ENCODE measurements at regions not wholly inside any gene's neighbourhood (a gene's known extent, or its start where the extent isn't known, plus 50 kb on each side); places are given as distances from the start of the nearest gene placed in this dataset.

GRCh38 chr13:68048802-68049359 is 818.7 kb upstream of the PCDH9 start:
- no peak for TF ChIP-seq EZH2 (IDR thresholded peaks at IDR 0.05; ENCODE audit: low read length)
- no peak for TF ChIP-seq CTCF (optimal IDR thresholded peaks at IDR 0.05 in 1 of 3, IDR thresholded peaks at IDR 0.05 in 1 of 3, conservative IDR thresholded peaks at IDR 0.05 in 1 of 3; ENCODE audit: extremely low read depth in 1 of 3, insufficient read depth in 2 of 3, low read length in 3 of 3)
- Histone ChIP-seq H4K20me1 (ENCODE audit: control insufficient read depth, extremely low read depth, insufficient read depth, low read length) (no peaks in the 10 kb centered on the region), H2AFZ (ENCODE audit: control insufficient read depth, low read length) (no peak overlapping the region), H3K4me1 (ENCODE audit: control insufficient read depth, extremely low read depth, insufficient read depth, low read length) (no peaks in the 10 kb centered on the region), H3K9me3 (ENCODE audit: control insufficient read depth, low read depth, low read length) (no peaks in the 10 kb centered on the region), H3K9me1 (ENCODE audit: control insufficient read depth, extremely low read depth, insufficient read depth, low read length) (no peaks in the 10 kb centered on the region), H3K27ac (ENCODE audit: control insufficient read depth, insufficient read depth, low read length) (no peak overlapping the region), H3K9ac (ENCODE audit: control insufficient read depth, extremely low read depth, insufficient read depth, low read length) (no peak overlapping the region), H3K36me3 (ENCODE audit: control insufficient read depth in 2 of 2, extremely low read depth in 1 of 2, insufficient read depth in 2 of 2, low read length in 2 of 2) (no peaks in the 10 kb centered on the region), H3K27me3 (ENCODE audit: control insufficient read depth, extremely low read depth, insufficient read depth, low read length) (no peaks in the 10 kb centered on the region), H3K4me3 (ENCODE audit: control insufficient read depth in 2 of 3, extremely low read depth in 1 of 3, insufficient read depth in 2 of 3, low read depth in 1 of 3, low read length in 3 of 3) (no peak overlapping the region), H3K4me2 (ENCODE audit: control insufficient read depth, extremely low read depth, insufficient read depth, low read depth, low read length) (no peak overlapping the region), H3K79me2 (ENCODE audit: control insufficient read depth, insufficient read depth, low read length) (no peaks in the 10 kb centered on the region)
- dilution Hi-C loops (cut with MboI; ENCODE audit: extremely low pct_ligation_motif_present, low sequenced_read_pairs), result no loop called here
- FAIRE-seq (no peak), DNase-seq (ENCODE audit: low read depth, low spot score) (no peak)

DNA sequence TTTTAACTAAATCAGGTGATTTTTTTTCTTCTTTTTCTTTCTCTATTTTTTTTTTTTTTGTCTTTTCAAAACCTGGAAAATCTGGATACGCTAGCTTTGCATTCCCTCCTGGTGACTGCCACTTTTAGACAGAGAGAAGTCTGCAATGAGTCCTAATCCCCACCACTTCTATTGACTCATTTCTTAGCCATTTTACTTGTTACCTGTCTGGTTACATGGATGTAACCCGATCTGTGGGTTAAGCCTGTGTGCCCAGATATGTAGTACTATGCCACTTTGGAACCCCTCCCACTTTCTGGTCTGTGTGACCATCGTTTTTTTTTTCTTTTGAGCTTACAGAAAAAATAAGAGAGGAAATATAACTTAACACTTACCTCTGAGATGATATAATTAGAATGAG is 817.8 kb upstream of the PCDH9 start:
- FAIRE-seq (no peak), DNase-seq (ENCODE audit: low read depth, low spot score) (no peak)
- H3K9me1 ChIP-seq (ENCODE audit: control insufficient read depth, extremely low read depth, insufficient read depth, low read length), result no peaks in the 10 kb centered on the region
- no peaks in the 10 kb centered on the region for H3K4me1 ChIP-seq (ENCODE audit: control insufficient read depth, extremely low read depth, insufficient read depth, low read length)
- H3K9ac ChIP-seq (ENCODE audit: control insufficient read depth, extremely low read depth, insufficient read depth, low read length), result no peak overlapping the region
- no peaks in the 10 kb centered on the region for H4K20me1 ChIP-seq (ENCODE audit: control insufficient read depth, extremely low read depth, insufficient read depth, low read length)
- dilution Hi-C loops (cut with MboI; ENCODE audit: extremely low pct_ligation_motif_present, low sequenced_read_pairs), result no loop called here
- no peak for TF ChIP-seq EZH2 (IDR thresholded peaks at IDR 0.05; ENCODE audit: low read length)
- no peak for TF ChIP-seq CTCF (optimal IDR thresholded peaks at IDR 0.05 in 1 of 3, IDR thresholded peaks at IDR 0.05 in 1 of 3, conservative IDR thresholded peaks at IDR 0.05 in 1 of 3; ENCODE audit: extremely low read depth in 1 of 3, insufficient read depth in 2 of 3, low read length in 3 of 3)
- H3K79me2 ChIP-seq (ENCODE audit: control insufficient read depth, insufficient read depth, low read length), result no peaks in the 10 kb centered on the region
- no peak overlapping the region for H3K27ac ChIP-seq (ENCODE audit: control insufficient read depth, insufficient read depth, low read length)
- H2AFZ ChIP-seq (ENCODE audit: control insufficient read depth, low read length), result no peak overlapping the region
- H3K36me3 ChIP-seq (ENCODE audit: control insufficient read depth in 2 of 2, extremely low read depth in 1 of 2, insufficient read depth in 2 of 2, low read length in 2 of 2), result no peaks in the 10 kb centered on the region
- no peak overlapping the region for H3K4me2 ChIP-seq (ENCODE audit: control insufficient read depth, extremely low read depth, insufficient read depth, low read depth, low read length)
- no peaks in the 10 kb centered on the region for H3K27me3 ChIP-seq (ENCODE audit: control insufficient read depth, extremely low read depth, insufficient read depth, low read length)
- H3K9me3 ChIP-seq (ENCODE audit: control insufficient read depth, low read depth, low read length), result no peaks in the 10 kb centered on the region
- H3K4me3 ChIP-seq (ENCODE audit: control insufficient read depth in 2 of 3, extremely low read depth in 1 of 3, insufficient read depth in 2 of 3, low read depth in 1 of 3, low read length in 3 of 3), result no peak overlapping the region

Measured in keratinocyte (primary cell).